ENCODE measurements at regions not wholly inside any gene's neighbourhood (a gene's known extent, or its start where the extent isn't known, plus 50 kb on each side); places are given as distances from the start of the nearest gene placed in this dataset.

GRCh38 chr15:70249616-70250015 lies 151.9 kb upstream of the TLE3 start:
- H3K27ac ChIP-seq (replicated peaks), result no peak overlapping the region
- DNase-seq, result no peak
- H3K36me3 ChIP-seq, result no peaks in the 10 kb centered on the region
- H3K27me3 ChIP-seq (ENCODE audit: low read depth), result peaks cover 25% of the 10 kb centered on the region
- H3K4me1 ChIP-seq, result no peaks in the 10 kb centered on the region
- H3K9me3 ChIP-seq (replicated peaks), result no peaks in the 10 kb centered on the region
- TF ChIP-seq CTCF (IDR thresholded peaks at IDR 0.05; ENCODE audit: borderline replicate concordance), result no peak
- intact Hi-C loops (cut with micrococcal nuclease), result no loop called here
- no peak overlapping the region for H3K4me3 ChIP-seq

- Histone ChIP-seq H3K4me3 (no peak overlapping the region), H3K4me1 (no peaks in the 10 kb centered on the region), H3K27me3 (ENCODE audit: low read depth) (peaks cover 13% of the 10 kb centered on the region), H3K27ac (replicated peaks) (no peak overlapping the region), H3K36me3 (no peaks in the 10 kb centered on the region), H3K9me3 (replicated peaks) (no peaks in the 10 kb centered on the region)
- intact Hi-C loops (cut with micrococcal nuclease), result no loop called here
- no peak for DNase-seq
- no peak for TF ChIP-seq CTCF (IDR thresholded peaks at IDR 0.05; ENCODE audit: borderline replicate concordance)
Observed at GRCh38 chr15:70248116-70249025, 150.7 kb upstream of the TLE3 start.

GRCh38 chr15:70247281-70247680 lies 149.6 kb upstream of the TLE3 start:
- no peak for DNase-seq
- Histone ChIP-seq H3K4me3 (no peak overlapping the region), H3K27ac (replicated peaks) (no peak overlapping the region), H3K36me3 (no peaks in the 10 kb centered on the region), H3K9me3 (replicated peaks) (no peaks in the 10 kb centered on the region), H3K27me3 (ENCODE audit: low read depth) (peaks cover 9% of the 10 kb centered on the region), H3K4me1 (no peaks in the 10 kb centered on the region)
- intact Hi-C loops (cut with micrococcal nuclease), result no loop called here
- no peak for TF ChIP-seq CTCF (IDR thresholded peaks at IDR 0.05; ENCODE audit: borderline replicate concordance)

GRCh38 chr15:70246623-70247220 lies 149.0 kb upstream of the TLE3 start:
- Histone ChIP-seq H3K4me1 (no peaks in the 10 kb centered on the region), H3K9me3 (replicated peaks) (no peaks in the 10 kb centered on the region), H3K27me3 (ENCODE audit: low read depth) (peaks cover 14% of the 10 kb centered on the region), H3K27ac (replicated peaks) (no peak overlapping the region), H3K4me3 (no peak overlapping the region), H3K36me3 (no peaks in the 10 kb centered on the region)
- no peak for TF ChIP-seq CTCF (IDR thresholded peaks at IDR 0.05; ENCODE audit: borderline replicate concordance)
- DNase-seq, result no peak
- intact Hi-C loops (cut with micrococcal nuclease), result no loop called here

- TF ChIP-seq CTCF (IDR thresholded peaks at IDR 0.05; ENCODE audit: borderline replicate concordance), result no peak
- Histone ChIP-seq H3K27me3 (ENCODE audit: low read depth) (peaks cover 17% of the 10 kb centered on the region), H3K4me3 (no peak overlapping the region), H3K27ac (replicated peaks) (no peak overlapping the region), H3K9me3 (replicated peaks) (no peaks in the 10 kb centered on the region), H3K36me3 (no peaks in the 10 kb centered on the region), H3K4me1 (no peaks in the 10 kb centered on the region)
- intact Hi-C loops (cut with micrococcal nuclease), result no loop called here
- DNase-seq, result peak; percentile 41
Observed at GRCh38 chr15:70245932-70246622, 148.4 kb upstream of the TLE3 start.

Measured in left ventricle myocardium inferior (tissue), 1 donor.